Common myeloid progenitor, CD34-positive (primary cell): ENCODE measurements at regions not wholly inside any gene's neighbourhood (a gene's known extent, or its start where the extent isn't known, plus 50 kb on each side); places are given as distances from the start of the nearest gene placed in this dataset.

Experiments used
- CTCF ChIA-PET: fragments of 350-600 bp; sonication (Branson Sonifier 250); formaldehyde crosslinking; loops from one replicate; lab custom pipeline; 2021; ENCODE audit warnings: antibody characterized with exemption; lab: Charles Lee
- POLR2A ChIA-PET: fragments of 350-600 bp; sonication (Branson Sonifier 250); formaldehyde crosslinking; loops from one replicate; lab custom pipeline; 2021; ENCODE audit warnings: antibody characterized with exemption; lab: Charles Lee
- DNase-seq, 3 donors: peaks; one replicate each; pipeline versions ENCODE4 v3.0.0 to v3.0.0-alpha.2; 2013
- H3K27ac ChIP-seq, 2 experiments: 1 replicate in 1 of 2; 2 replicates in 1 of 2; pipeline ENCODE4 v1.7.0; 2013; ENCODE audit warnings: inconsistent platforms in 2 of 2, low read length in 2 of 2, mild to moderate bottlenecking in 2 of 2, low read depth in 1 of 2, moderate library complexity in 1 of 2; ENCODE audit not compliant: severe bottlenecking in 2 of 2, insufficient read depth in 1 of 2, poor library complexity in 1 of 2
- H3K27me3 ChIP-seq, 5 experiments: replicated peaks in 2 of 5; 1 replicate in 3 of 5; 2 replicates in 2 of 5; pipeline versions ENCODE4 v1.6.1 to v1.7.0; 2013; ENCODE audit warnings: low read length in 4 of 5, mild to moderate bottlenecking in 2 of 5, moderate library complexity in 2 of 5, inconsistent platforms in 1 of 5; ENCODE audit not compliant: insufficient read depth in 5 of 5, control insufficient read depth in 4 of 5
- H3K36me3 ChIP-seq, 4 experiments: 1 replicate in 2 of 4; 2 replicates in 2 of 4; pipeline versions ENCODE4 v1.6.1 to v1.7.0; 2013; ENCODE audit warnings: low read length in 3 of 4, control low read depth in 1 of 4, mild to moderate bottlenecking in 1 of 4; ENCODE audit not compliant: control insufficient read depth in 4 of 4, insufficient read depth in 4 of 4
- H3K4me1 ChIP-seq, 4 experiments: 1 replicate in 3 of 4; 2 replicates in 1 of 4; pipeline versions ENCODE4 v1.6.1 to v1.7.1; 2013; ENCODE audit warnings: low read length in 3 of 4, mild to moderate bottlenecking in 3 of 4, control low read depth in 1 of 4, inconsistent platforms in 1 of 4, moderate library complexity in 1 of 4; ENCODE audit not compliant: control insufficient read depth in 4 of 4, insufficient read depth in 4 of 4; ENCODE audit errors: control extremely low read depth in 1 of 4
- H3K4me3 ChIP-seq, 7 experiments: 1 replicate in 4 of 7; 2 replicates in 3 of 7; pipeline versions ENCODE4 v1.5.1 to v1.7.0; 2013; ENCODE audit warnings: mild to moderate bottlenecking in 7 of 7, low read length in 6 of 7, moderate library complexity in 6 of 7, inconsistent platforms in 2 of 7, low read depth in 2 of 7, control low read depth in 1 of 7; ENCODE audit not compliant: insufficient read depth in 4 of 7, control insufficient read depth in 1 of 7; ENCODE audit errors: extremely low read depth in 1 of 7
- H3K9me3 ChIP-seq, 5 experiments: 1 replicate in 4 of 5; 2 replicates in 1 of 5; pipeline versions ENCODE4 v1.6.1 to v1.7.1; 2013; ENCODE audit warnings: low read length in 4 of 5, mild to moderate bottlenecking in 2 of 5, inconsistent platforms in 1 of 5, low read depth in 1 of 5, moderate library complexity in 1 of 5; ENCODE audit not compliant: control insufficient read depth in 4 of 5, insufficient read depth in 2 of 5; ENCODE audit errors: control extremely low read depth in 1 of 5
- WGBS: methylation state at CpG from one replicate; pipeline ENCODE4 v1.1.5; 2013; ENCODE audit not compliant: insufficient coverage; 5-methylcytosine and 5-hydroxymethylcytosine counted together

- Histone ChIP-seq H3K27ac (no peak overlapping the region), H3K4me1 (no peaks in the 10 kb centered on the region), H3K36me3 (no peaks in the 10 kb centered on the region), H3K4me3 (no peak overlapping the region), H3K9me3 (no peaks in the 10 kb centered on the region), H3K27me3 (peaks cover 0 to 7% (median 4%) of the 10 kb centered on the region in 5 experiments)
- ChIA-PET POLR2A (no interaction called here), CTCF (interaction anchor here (1.0 to 2.9 kb wide), 5 partner anchors 10 to 261 kb away, joined by 3 to 16 read pairs (median 3); no protein-coding TSS in a partner anchor)
- no peak for DNase-seq
- 88% methylated on average over 1 of the region's 1 CpG for WGBS
Measured at GRCh38 chr4:20426028-20426427, 174.3 kb downstream of the SLIT2 start.

GRCh38 chr4:20428436-20429160 lies 176.9 kb downstream of the SLIT2 start:
- DNase-seq = peak in 1 of 3 donors; percentile 10

GRCh38 chr4:20430259-20430941 lies 178.7 kb downstream of the SLIT2 start:
- 75% methylated on average over 4 of the region's 5 CpGs for WGBS
- POLR2A ChIA-PET = no interaction called here

More at GRCh38 chr4:20428436-20429160, 176.9 kb downstream of the SLIT2 start:
- ChIA-PET POLR2A (interaction anchor here (0.7 kb wide), 1 partner anchor 197 kb away, joined by 4 read pairs; no protein-coding TSS in a partner anchor), CTCF (interaction anchor here (1.2 to 2.2 kb wide), 2 partner anchors 14 to 34 kb away, joined by 3 to 10 read pairs; no protein-coding TSS in a partner anchor)
- Histone ChIP-seq H3K36me3 (no peaks in the 10 kb centered on the region), H3K9me3 (no peaks in the 10 kb centered on the region), H3K4me1 (no peaks in the 10 kb centered on the region), H3K27me3 (peaks cover 0 to 7% (median 4%) of the 10 kb centered on the region in 5 experiments), H3K27ac (no peak overlapping the region), H3K4me3 (no peak overlapping the region)
- WGBS = 94% methylated on average over 3 of the region's 8 CpGs

GRCh38 chr4:20431543-20431951 lies 179.8 kb downstream of the SLIT2 start:
- WGBS = 100% methylated on average over 3 of the region's 6 CpGs
- Histone ChIP-seq H3K4me1 (no peaks in the 10 kb centered on the region), H3K36me3 (no peaks in the 10 kb centered on the region), H3K27me3 (no peaks in the 10 kb centered on the region), H3K9me3 (no peaks in the 10 kb centered on the region), H3K4me3 (no peak overlapping the region), H3K27ac (no peak overlapping the region)
- DNase-seq = no peak
- POLR2A ChIA-PET = no interaction called here
- CTCF ChIA-PET = interaction anchor here (1.0 kb wide), 1 partner anchor 254 kb away, joined by 3 read pairs; no protein-coding TSS in a partner anchor

More at GRCh38 chr4:20430259-20430941, 178.7 kb downstream of the SLIT2 start:
- Histone ChIP-seq H3K9me3 (no peaks in the 10 kb centered on the region), H3K4me3 (no peak overlapping the region), H3K4me1 (no peaks in the 10 kb centered on the region), H3K27ac (no peak overlapping the region), H3K36me3 (no peaks in the 10 kb centered on the region), H3K27me3 (peaks cover 0 to 4% (median 4%) of the 10 kb centered on the region in 5 experiments)
- no peak for DNase-seq
- CTCF ChIA-PET = no interaction called here

GRCh38 chr4:20432088-20432487 lies 180.4 kb downstream of the SLIT2 start:
- H3K9me3 ChIP-seq = no peaks in the 10 kb centered on the region
- 100% methylated on average over 2 of the region's 5 CpGs for WGBS
- H3K27me3 ChIP-seq = no peaks in the 10 kb centered on the region
- H3K4me3 ChIP-seq = no peak overlapping the region
- CTCF ChIA-PET = interaction anchor here (0.6 to 1.0 kb wide), 2 partner anchors 253 to 260 kb away, joined by 3 read pairs; no protein-coding TSS in a partner anchor
- H3K4me1 ChIP-seq = no peaks in the 10 kb centered on the region
- DNase-seq = no peak
- no peaks in the 10 kb centered on the region for H3K36me3 ChIP-seq
- H3K27ac ChIP-seq = no peak overlapping the region
- POLR2A ChIA-PET = interaction anchor here (0.6 kb wide), 1 partner anchor 90 kb away, joined by 6 read pairs; no protein-coding TSS in a partner anchor

GRCh38 chr4:20433097-20433705 lies 181.5 kb downstream of the SLIT2 start:
- ChIA-PET CTCF (interaction anchor here (1.1 kb wide), 1 partner anchor 247 kb away, joined by 3 read pairs; no protein-coding TSS in a partner anchor), POLR2A (no interaction called here)

More at GRCh38 chr4:20433097-20433705, 181.5 kb downstream of the SLIT2 start:
- 100% methylated on average over 1 of the region's 5 CpGs for WGBS
- Histone ChIP-seq H3K27ac (no peak overlapping the region), H3K4me3 (no peak overlapping the region), H3K36me3 (no peaks in the 10 kb centered on the region), H3K4me1 (no peaks in the 10 kb centered on the region), H3K27me3 (no peaks in the 10 kb centered on the region), H3K9me3 (no peaks in the 10 kb centered on the region)
- DNase-seq = no peak
